Anterior cingulate cortex (tissue), 58 donors: ENCODE measurements at regions not wholly inside any gene's neighbourhood (a gene's known extent, or its start where the extent isn't known, plus 50 kb on each side); places are given as distances from the start of the nearest gene placed in this dataset.
"Not testable (repeated sequence)": the region's sequence is repeated elsewhere in the genome, so short reads cannot be mapped to it uniquely, and the experiment has no call there.

Experiments used
- DNase-seq, 58 donors: peaks; one replicate each; lab custom pipeline; 2025; lab: John Stamatoyannopoulos, UW

DNA sequence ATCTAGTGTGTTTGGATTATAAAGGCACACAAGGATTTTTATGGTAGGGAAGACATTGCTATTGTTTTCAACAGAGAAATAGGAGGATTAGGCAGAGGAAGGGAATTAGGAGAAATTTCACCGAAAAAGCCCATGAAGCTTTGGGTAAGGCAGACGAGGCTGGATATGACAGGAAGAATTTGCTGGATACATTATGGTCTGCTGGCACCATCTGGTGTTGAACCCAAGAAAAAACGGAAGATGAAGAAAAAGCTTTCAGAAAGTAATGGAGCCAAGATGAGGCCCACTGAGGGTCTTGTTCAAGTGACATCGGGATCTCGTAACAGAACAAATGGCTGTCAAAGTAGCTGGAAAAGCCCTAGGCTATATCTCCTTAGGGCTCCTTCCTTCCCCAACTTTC is 56.5 kb downstream of the OR2J2 start:
- peak in 1 of 58 donors; percentile 0 for DNase-seq

DNA sequence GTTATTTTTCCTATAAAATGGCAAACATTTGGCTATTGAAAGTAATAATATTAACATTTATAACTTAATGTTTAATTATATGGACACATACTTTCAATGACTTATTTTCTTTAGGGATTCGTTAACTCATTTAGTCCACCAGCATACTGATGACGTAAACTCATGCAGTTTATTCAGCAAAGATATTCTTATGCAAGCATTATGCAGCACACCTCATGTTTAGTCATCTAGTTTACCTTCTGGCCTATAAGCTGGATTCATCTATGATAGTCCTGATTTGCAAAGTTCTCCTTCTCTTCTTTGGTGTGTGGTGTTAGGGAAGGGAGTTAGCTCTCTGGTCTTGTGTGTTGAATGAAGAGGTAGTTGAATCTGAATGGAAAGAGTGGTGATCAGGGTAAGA is 60.0 kb downstream of the OR2J2 start:
- no peak for DNase-seq

DNA sequence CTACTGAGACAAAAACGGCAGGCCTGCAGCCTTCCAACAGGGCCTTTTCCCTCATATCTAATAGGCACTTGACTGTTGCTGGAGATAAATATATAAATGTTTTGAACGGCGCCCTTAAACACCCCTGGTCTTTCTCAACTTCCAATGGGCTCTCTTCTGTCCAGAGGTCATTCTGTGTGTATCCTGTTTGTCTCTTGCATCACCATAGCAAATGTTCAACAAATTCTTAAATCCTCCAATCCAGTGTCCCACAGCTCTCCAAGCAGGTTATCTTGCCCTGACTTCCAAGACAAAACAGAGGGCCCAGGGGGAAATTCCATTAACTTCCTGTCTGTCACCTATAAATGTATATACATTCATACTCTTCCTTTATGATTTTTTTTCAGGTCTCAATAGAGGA is 62.0 kb downstream of the OR2J2 start:
- no peak for DNase-seq

DNA sequence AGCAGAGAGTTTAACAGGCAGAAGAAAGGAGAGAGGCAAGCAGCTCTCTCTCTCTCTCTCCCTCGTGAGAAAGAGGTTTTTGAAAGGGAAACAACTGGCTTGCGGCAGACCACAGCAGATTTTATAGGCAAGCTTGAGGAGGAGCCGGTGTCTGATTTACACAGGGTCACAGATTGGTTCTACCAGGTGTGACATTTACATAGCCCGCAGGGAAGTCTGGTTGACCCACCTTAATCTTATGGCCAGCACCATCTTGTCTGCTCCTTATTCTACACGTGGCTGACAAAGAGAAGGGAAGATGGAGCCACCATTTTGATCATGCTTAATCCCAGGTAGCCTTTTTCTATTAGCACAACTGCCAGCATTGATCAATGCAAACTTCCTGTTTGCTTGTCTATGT is 65.4 kb downstream of the OR2J2 start:
- no peak for DNase-seq

DNA sequence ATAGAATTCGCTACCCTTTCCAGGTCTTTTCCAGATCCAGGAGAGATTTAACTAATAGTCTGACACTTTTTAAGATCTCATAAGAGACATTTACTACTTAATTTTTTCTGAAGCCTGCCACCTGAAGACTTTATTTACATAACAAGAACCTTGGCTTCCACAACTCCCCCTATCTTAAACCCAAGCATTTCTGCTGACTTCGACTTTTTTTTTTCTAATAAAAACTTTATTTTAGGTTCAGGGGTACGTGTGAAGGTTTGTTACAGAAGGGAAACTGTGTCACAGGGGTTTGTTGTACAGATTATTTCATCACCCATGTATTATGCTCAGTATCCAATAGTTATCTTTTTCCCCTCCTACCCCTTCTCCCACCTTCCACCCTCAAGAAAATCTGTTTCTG is 64.9 kb upstream of the OR14J1 start:
- DNase-seq: no peak

DNA sequence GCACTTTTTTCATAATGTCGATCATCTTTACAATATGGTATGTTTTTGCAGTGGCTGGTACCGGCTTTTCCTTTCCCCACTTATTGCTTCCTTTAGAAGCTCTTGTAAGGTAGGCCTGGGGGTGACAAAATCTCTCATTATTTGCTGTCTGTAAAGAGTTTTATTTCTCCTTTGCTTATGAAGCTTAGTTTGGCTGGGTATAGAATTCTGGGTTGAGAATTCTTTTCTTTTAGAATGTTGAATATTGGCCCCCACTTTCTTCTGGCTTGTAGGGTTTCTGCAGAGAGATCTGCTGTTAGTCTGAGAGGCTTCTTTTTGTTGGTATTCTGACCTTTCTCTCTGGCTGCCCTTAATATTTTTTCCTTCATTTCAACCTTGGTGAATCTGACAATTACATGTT is 58.5 kb upstream of the OR14J1 start:
- DNase-seq: not testable (repeated sequence)
